ENCODE measurements at regions not wholly inside any gene's neighbourhood (a gene's known extent, or its start where the extent isn't known, plus 50 kb on each side); places are given as distances from the start of the nearest gene placed in this dataset.

DNA sequence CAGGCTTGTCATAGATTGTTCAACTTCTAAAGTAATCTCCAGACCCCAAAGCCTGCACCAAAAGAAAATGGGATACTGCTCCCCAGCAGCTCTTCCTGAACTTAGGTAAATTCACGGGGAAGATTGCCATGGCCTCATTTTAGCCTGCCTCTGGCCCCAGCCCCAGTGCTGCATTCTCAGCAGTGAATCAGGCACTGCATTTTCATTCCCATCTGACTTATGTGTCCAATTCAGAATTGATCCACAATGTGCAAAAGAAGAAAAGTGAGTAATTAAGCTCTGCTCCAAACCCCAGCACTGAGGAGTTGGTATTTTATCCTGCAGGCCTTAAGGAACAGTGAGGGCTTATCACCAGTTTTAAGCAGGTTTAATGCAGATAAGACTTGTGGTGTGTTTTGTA is 176.4 kb downstream of the KCTD12 start:
- FAIRE-seq (no peak), DNase-seq (ENCODE audit: low read depth, low spot score) (no peak)
- intact Hi-C loops (cut with micrococcal nuclease), result no loop called here
- no peaks in the 10 kb centered on the region for H3K9me1 ChIP-seq (replicated peaks; ENCODE audit: control insufficient read depth, extremely low read depth, insufficient read depth, low read length)
- no peaks in the 10 kb centered on the region for H4K20me1 ChIP-seq (replicated peaks; ENCODE audit: control insufficient read depth, extremely low read depth, insufficient read depth, low read length)
- POLR2A ChIA-PET, result no interaction called here
- H3K4me3 ChIP-seq (replicated peaks in 1 of 3; ENCODE audit: insufficient read depth in 1 of 3, low read depth in 1 of 3, low read length in 3 of 3), result no peak overlapping the region
- no peaks in the 10 kb centered on the region for H3K27me3 ChIP-seq (ENCODE audit: control insufficient read depth in 2 of 2, insufficient read depth in 2 of 2, low read length in 2 of 2)
- dilution Hi-C loops (cut with MboI; ENCODE audit: extremely low pct_ligation_motif_present, low sequenced_read_pairs), result no loop called here
- H2AFZ ChIP-seq (ENCODE audit: low read depth, low read length), result no peak overlapping the region
- peaks cover 26% of the 10 kb centered on the region for H3K4me1 ChIP-seq (ENCODE audit: control insufficient read depth, extremely low read depth, insufficient read depth, low read length)
- BruUV-seq (replicated peaks), result no TSS peak
- no peaks in the 10 kb centered on the region for H3K36me3 ChIP-seq (ENCODE audit: control insufficient read depth in 2 of 2, extremely low read depth in 1 of 2, insufficient read depth in 2 of 2, low read length in 2 of 2)
- no peak overlapping the region for H3K4me2 ChIP-seq (ENCODE audit: insufficient read depth, low read length)
- H3K9me3 ChIP-seq (replicated peaks; ENCODE audit: control insufficient read depth, insufficient read depth, low read length), result no peaks in the 10 kb centered on the region
- no peaks in the 10 kb centered on the region for H3K79me2 ChIP-seq (ENCODE audit: control insufficient read depth, insufficient read depth, low read length)
- CTCF ChIA-PET, result no interaction called here
- H3K27ac ChIP-seq (ENCODE audit: insufficient read depth, low read depth, low read length), result no peak overlapping the region
- no peak overlapping the region for H3K9ac ChIP-seq (replicated peaks; ENCODE audit: extremely low read depth, insufficient read depth, low read length)
- no peak for TF ChIP-seq GATA2 (IDR thresholded peaks at IDR 0.05; ENCODE audit: insufficient read depth, insufficient read length, low read depth, low read length)
- TF ChIP-seq CTCF (IDR thresholded peaks at IDR 0.05; ENCODE audit: extremely low read depth in 1 of 2, insufficient read depth in 1 of 2, low read depth in 1 of 2, low read length in 2 of 2), result no peak
- TF ChIP-seq MYC (IDR thresholded peaks at IDR 0.05; ENCODE audit: low read depth, low read length), result no peak
- no peak for TF ChIP-seq JUN (IDR thresholded peaks at IDR 0.05; ENCODE audit: borderline replicate concordance, insufficient read depth, insufficient read length, low read depth)
- TF ChIP-seq FOS (IDR thresholded peaks at IDR 0.05; ENCODE audit: borderline replicate concordance, insufficient read depth, low read length), result no peak
- TF ChIP-seq POLR2AphosphoS5 (IDR thresholded peaks at IDR 0.05; ENCODE audit: insufficient read depth, low read depth, low read length), result no peak
- no peak for TF ChIP-seq MAX (IDR thresholded peaks at IDR 0.05; ENCODE audit: insufficient read depth, insufficient read length)
- TF ChIP-seq EZH2 (IDR thresholded peaks at IDR 0.05; ENCODE audit: borderline replicate concordance, low read depth, low read length, severe bottlenecking), result no peak
- TF ChIP-seq POLR2A (IDR thresholded peaks at IDR 0.05; ENCODE audit: low read depth, low read length), result no peak

All from endothelial cell of umbilical vein (primary cell).